ENCODE measurements at regions not wholly inside any gene's neighbourhood (a gene's known extent, or its start where the extent isn't known, plus 50 kb on each side); places are given as distances from the start of the nearest gene placed in this dataset.

- DNase-seq (ENCODE audit: insufficient read length) = no peak
- no peak for FAIRE-seq
- no peak for TF ChIP-seq POLR2AphosphoS5 (IDR thresholded peaks at IDR 0.05; ENCODE audit: low read depth, low read length)
These were observed 54.6 kb downstream of the ARL4A start for GRCh38 chr7:12741951-12742575.

GRCh38 chr7:12746211-12746610 is 58.8 kb downstream of the ARL4A start:
- FAIRE-seq (no peak), DNase-seq (ENCODE audit: insufficient read length) (no peak)
- TF ChIP-seq TAF1 (IDR thresholded peaks at IDR 0.05; ENCODE audit: borderline replicate concordance, low read depth, low read length) (no peak), POLR2A (IDR thresholded peaks at IDR 0.05; ENCODE audit: low read depth, low read length) (no peak), POLR2AphosphoS5 (IDR thresholded peaks at IDR 0.05; ENCODE audit: low read depth, low read length) (no peak)

- TF ChIP-seq POLR2A (IDR thresholded peaks at IDR 0.05; ENCODE audit: low read depth, low read length) = no peak
- TF ChIP-seq POLR2AphosphoS5 (IDR thresholded peaks at IDR 0.05; ENCODE audit: low read depth, low read length) = no peak
- no peak for TF ChIP-seq TAF1 (IDR thresholded peaks at IDR 0.05; ENCODE audit: borderline replicate concordance, low read depth, low read length)
- DNase-seq (ENCODE audit: insufficient read length) (no peak), FAIRE-seq (no peak)
These were observed 60.4 kb downstream of the ARL4A start for GRCh38 chr7:12747687-12748306.

GRCh38 chr7:12749069-12749468 is 61.6 kb downstream of the ARL4A start:
- no peak for FAIRE-seq
- TF ChIP-seq TAF1 (IDR thresholded peaks at IDR 0.05; ENCODE audit: borderline replicate concordance, low read depth, low read length) = no peak
- TF ChIP-seq POLR2A (IDR thresholded peaks at IDR 0.05; ENCODE audit: low read depth, low read length) = no peak
- TF ChIP-seq POLR2AphosphoS5 (IDR thresholded peaks at IDR 0.05; ENCODE audit: low read depth, low read length) = no peak
- no peak for DNase-seq (ENCODE audit: insufficient read length)

- TF ChIP-seq POLR2A (IDR thresholded peaks at IDR 0.05; ENCODE audit: low read depth, low read length) (no peak), TAF1 (IDR thresholded peaks at IDR 0.05; ENCODE audit: borderline replicate concordance, low read depth, low read length) (no peak), POLR2AphosphoS5 (IDR thresholded peaks at IDR 0.05; ENCODE audit: low read depth, low read length) (no peak)
- FAIRE-seq = no peak
- DNase-seq (ENCODE audit: insufficient read length) = no peak
These were observed 62.3 kb downstream of the ARL4A start for GRCh38 chr7:12749746-12750145.

GRCh38 chr7:12751764-12752163 is 64.3 kb downstream of the ARL4A start:
- TF ChIP-seq TAF1 (IDR thresholded peaks at IDR 0.05; ENCODE audit: borderline replicate concordance, low read depth, low read length) = no peak
- no peak for DNase-seq (ENCODE audit: insufficient read length)
- FAIRE-seq = no peak

GRCh38 chr7:12754179-12754578 is 66.7 kb downstream of the ARL4A start:
- no peak for DNase-seq (ENCODE audit: insufficient read length)
- TF ChIP-seq TAF1 (IDR thresholded peaks at IDR 0.05; ENCODE audit: borderline replicate concordance, low read depth, low read length) = no peak
- no peak for TF ChIP-seq POLR2AphosphoS5 (IDR thresholded peaks at IDR 0.05; ENCODE audit: low read depth, low read length)
- TF ChIP-seq POLR2A (IDR thresholded peaks at IDR 0.05; ENCODE audit: low read depth, low read length) = no peak
- FAIRE-seq = no peak

- FAIRE-seq (no peak), DNase-seq (ENCODE audit: insufficient read length) (no peak)
- TF ChIP-seq POLR2AphosphoS5 (IDR thresholded peaks at IDR 0.05; ENCODE audit: low read depth, low read length) = no peak
- no peak for TF ChIP-seq TAF1 (IDR thresholded peaks at IDR 0.05; ENCODE audit: borderline replicate concordance, low read depth, low read length)
- no peak for TF ChIP-seq POLR2A (IDR thresholded peaks at IDR 0.05; ENCODE audit: low read depth, low read length)
These were observed 69.4 kb downstream of the ARL4A start for GRCh38 chr7:12756821-12757220.

- no peak for DNase-seq (ENCODE audit: insufficient read length)
- TF ChIP-seq POLR2A (IDR thresholded peaks at IDR 0.05; ENCODE audit: low read depth, low read length) (no peak), POLR2AphosphoS5 (IDR thresholded peaks at IDR 0.05; ENCODE audit: low read depth, low read length) (no peak), TAF1 (IDR thresholded peaks at IDR 0.05; ENCODE audit: borderline replicate concordance, low read depth, low read length) (no peak)
- no peak for FAIRE-seq
These were observed 70.0 kb downstream of the ARL4A start for GRCh38 chr7:12757443-12757842.

- FAIRE-seq = no peak
- no peak for TF ChIP-seq POLR2A (IDR thresholded peaks at IDR 0.05; ENCODE audit: low read depth, low read length)
- no peak for TF ChIP-seq TAF1 (IDR thresholded peaks at IDR 0.05; ENCODE audit: borderline replicate concordance, low read depth, low read length)
- TF ChIP-seq POLR2AphosphoS5 (IDR thresholded peaks at IDR 0.05; ENCODE audit: low read depth, low read length) = no peak
- DNase-seq (ENCODE audit: insufficient read length) = no peak
These were observed 71.7 kb downstream of the ARL4A start for GRCh38 chr7:12759151-12759550.

- TF ChIP-seq POLR2A (IDR thresholded peaks at IDR 0.05; ENCODE audit: low read depth, low read length) (no peak), TAF1 (IDR thresholded peaks at IDR 0.05; ENCODE audit: borderline replicate concordance, low read depth, low read length) (no peak), POLR2AphosphoS5 (IDR thresholded peaks at IDR 0.05; ENCODE audit: low read depth, low read length) (no peak)
- FAIRE-seq = no peak
- DNase-seq (ENCODE audit: insufficient read length) = no peak
These were observed 73.7 kb downstream of the ARL4A start for GRCh38 chr7:12761111-12761510.

- DNase-seq (ENCODE audit: insufficient read length) = no peak
- no peak for FAIRE-seq
- TF ChIP-seq POLR2AphosphoS5 (IDR thresholded peaks at IDR 0.05; ENCODE audit: low read depth, low read length) (no peak), POLR2A (IDR thresholded peaks at IDR 0.05; ENCODE audit: low read depth, low read length) (no peak), TAF1 (IDR thresholded peaks at IDR 0.05; ENCODE audit: borderline replicate concordance, low read depth, low read length) (no peak)
These were observed 74.3 kb downstream of the ARL4A start for GRCh38 chr7:12761691-12762090.

Data from GM12892 (cell line).